MG63 (cell line): ENCODE measurements at regions not wholly inside any gene's neighbourhood (a gene's known extent, or its start where the extent isn't known, plus 50 kb on each side); places are given as distances from the start of the nearest gene placed in this dataset.
"Not testable (repeated sequence)": the region's sequence is repeated elsewhere in the genome, so short reads cannot be mapped to it uniquely, and the experiment has no call there.

Source experiments
- DNase-seq: peaks from one replicate; pipeline ENCODE4 v3.0.0-alpha.2; 2020
- H3K27me3 ChIP-seq: fragments of 250-450 bp; sonication (Bioruptor Pico); 2 replicates; pipeline ENCODE4 v1.5.1; 2020; ENCODE audit warnings: mild to moderate bottlenecking, moderate library complexity
- H3K36me3 ChIP-seq: fragments of 250-450 bp; sonication (Bioruptor Pico); 2 replicates; pipeline ENCODE4 v1.5.1; 2020; ENCODE audit warnings: mild to moderate bottlenecking, moderate library complexity
- H3K4me3 ChIP-seq: fragments of 250-450 bp; sonication (Bioruptor Pico); 2 replicates; pipeline ENCODE4 v1.5.1; 2020; ENCODE audit warnings: mild to moderate bottlenecking, moderate library complexity
- H3K9me3 ChIP-seq: fragments of 250-450 bp; sonication (Bioruptor Pico); 2 replicates; pipeline ENCODE4 v1.5.1; 2020; ENCODE audit warnings: mild to moderate bottlenecking, moderate library complexity

DNA sequence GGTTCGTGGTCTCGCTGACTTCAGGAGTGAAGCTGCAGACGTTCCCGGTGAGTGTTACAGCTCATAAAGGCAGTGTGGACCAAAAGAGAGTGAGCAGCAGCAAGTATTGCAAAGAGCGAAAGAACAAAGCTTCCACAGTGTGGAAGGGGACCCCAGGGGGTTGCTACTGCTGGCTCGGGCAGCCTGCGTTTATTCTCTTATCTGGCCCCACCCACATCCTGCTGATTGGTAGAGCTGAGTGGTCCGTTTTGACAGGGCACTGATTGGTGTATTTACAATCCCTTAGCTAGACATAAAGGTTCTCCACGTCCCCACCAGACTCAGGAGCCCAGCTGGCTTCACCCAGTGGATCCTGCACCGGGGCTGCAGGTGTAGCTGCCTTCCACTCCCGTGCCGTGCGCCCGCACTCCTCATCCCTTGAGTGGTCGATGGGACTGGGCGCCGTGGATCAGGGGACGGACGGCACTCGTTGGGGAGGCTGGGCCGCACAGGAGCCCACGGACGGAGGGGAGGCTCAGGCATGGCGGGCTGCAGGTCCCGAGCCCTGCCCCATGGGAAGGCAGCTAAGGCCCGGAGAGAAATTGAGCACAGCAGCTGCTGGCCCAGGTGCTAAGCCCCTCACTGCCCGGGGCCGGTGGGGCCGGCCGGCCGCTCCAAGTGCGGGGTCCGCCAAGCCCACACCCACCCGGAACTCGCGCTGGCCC, 2661.6 kb upstream of the PCDH20 start:
- H3K4me3 ChIP-seq: peak overlapping the region; percentile 72
- H3K36me3 ChIP-seq, H3K9me3 ChIP-seq, DNase-seq, H3K27me3 ChIP-seq: not testable (repeated sequence)

- no peaks in the 10 kb centered on the region for H3K9me3 ChIP-seq
- H3K36me3 ChIP-seq: peaks cover 5% of the 10 kb centered on the region; the same call in 1 of the 2 replicates
- H3K4me3 ChIP-seq: peak overlapping the region; percentile 72
- H3K27me3 ChIP-seq: no peaks in the 10 kb centered on the region
- DNase-seq: peak; percentile 95
Observed at GRCh38 chr13:64075543-64076271, 2660.1 kb upstream of the PCDH20 start.

GRCh38 chr13:64074971-64075474, 2659.4 kb upstream of the PCDH20 start:
- DNase-seq: peak; percentile 95
- H3K9me3 ChIP-seq: no peaks in the 10 kb centered on the region
- peak overlapping the region; percentile 72 for H3K4me3 ChIP-seq
- H3K36me3 ChIP-seq: peaks cover 5% of the 10 kb centered on the region; the same call in 1 of the 2 replicates
- no peaks in the 10 kb centered on the region for H3K27me3 ChIP-seq

DNA sequence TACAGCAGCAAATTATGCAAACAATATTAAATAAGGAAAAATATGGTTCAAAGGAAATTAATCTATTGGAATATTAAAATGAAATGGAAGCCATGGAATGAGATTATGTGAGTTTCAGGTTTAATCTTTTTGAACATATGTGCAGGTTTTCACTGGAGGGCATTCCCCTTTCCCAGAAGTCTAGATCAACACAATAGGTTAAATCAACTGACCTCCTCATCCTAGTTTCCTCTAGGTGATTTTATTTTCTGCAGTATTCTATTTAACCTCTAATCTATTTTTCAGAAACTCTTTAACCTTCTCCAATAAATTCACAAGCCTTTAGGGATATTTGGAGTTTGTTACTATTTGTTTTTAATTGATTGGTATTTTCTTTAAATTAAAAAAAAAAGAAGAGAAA, 2657.6 kb upstream of the PCDH20 start:
- no peaks in the 10 kb centered on the region for H3K9me3 ChIP-seq
- peak overlapping the region; percentile 27 for H3K4me3 ChIP-seq
- no peaks in the 10 kb centered on the region for H3K27me3 ChIP-seq
- peaks cover 5% of the 10 kb centered on the region; the same call in 1 of the 2 replicates for H3K36me3 ChIP-seq
- no peak for DNase-seq

- Histone ChIP-seq H3K36me3 (peaks cover 5% of the 10 kb centered on the region; the same call in 1 of the 2 replicates), H3K9me3 (no peaks in the 10 kb centered on the region), H3K27me3 (no peaks in the 10 kb centered on the region), H3K4me3 (no peak overlapping the region)
- no peak for DNase-seq
Observed at GRCh38 chr13:64071352-64071751, 2655.7 kb upstream of the PCDH20 start.

DNA sequence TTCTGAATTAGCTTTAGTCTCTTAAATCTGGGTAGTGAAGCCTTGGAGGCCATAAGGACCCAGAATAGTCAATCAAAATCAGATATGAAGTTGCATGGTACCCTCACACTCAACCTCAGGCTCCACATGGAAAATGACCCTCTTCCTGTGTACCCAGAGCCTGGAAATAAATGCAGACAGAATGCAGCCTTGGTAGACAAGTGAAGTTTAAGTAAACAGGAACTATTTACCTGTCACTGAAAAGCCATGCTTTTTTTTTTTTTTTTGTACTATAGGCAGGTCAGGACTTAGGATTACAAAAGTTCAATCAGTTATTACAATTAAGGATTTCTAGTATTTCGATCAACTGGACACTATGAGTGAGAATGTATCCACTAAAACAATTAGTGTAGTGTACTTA, 2654.2 kb upstream of the PCDH20 start:
- no peaks in the 10 kb centered on the region for H3K27me3 ChIP-seq
- H3K9me3 ChIP-seq: no peaks in the 10 kb centered on the region
- DNase-seq: no peak
- H3K36me3 ChIP-seq: peaks cover 5% of the 10 kb centered on the region; the same call in 1 of the 2 replicates
- no peak overlapping the region for H3K4me3 ChIP-seq

GRCh38 chr13:64066711-64067110, 2651.1 kb upstream of the PCDH20 start:
- H3K4me3 ChIP-seq: no peak overlapping the region
- no peaks in the 10 kb centered on the region for H3K27me3 ChIP-seq
- peaks cover 2% of the 10 kb centered on the region for H3K36me3 ChIP-seq
- no peak for DNase-seq
- H3K9me3 ChIP-seq: no peaks in the 10 kb centered on the region

DNA sequence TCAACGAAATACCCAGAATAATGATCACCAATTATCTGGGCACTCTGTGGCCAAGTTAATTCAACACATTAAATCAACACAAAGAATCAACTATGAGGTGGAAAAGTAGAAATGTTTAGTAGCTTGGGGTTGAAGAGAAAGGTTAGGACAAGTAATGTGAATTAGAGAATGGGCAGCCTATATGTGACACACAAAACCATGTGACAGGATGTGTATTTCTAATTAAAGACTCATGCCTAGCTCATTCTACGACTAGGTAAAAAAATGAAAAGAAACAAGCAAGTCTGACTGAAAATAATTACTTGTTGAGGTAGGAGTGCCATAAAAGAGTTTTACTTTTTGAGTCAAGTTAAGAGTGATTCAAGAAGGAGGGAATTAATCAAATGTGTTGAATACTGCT, 2646.0 kb upstream of the PCDH20 start:
- Histone ChIP-seq H3K36me3 (peaks cover 2% of the 10 kb centered on the region), H3K9me3 (no peaks in the 10 kb centered on the region), H3K4me3 (no peak overlapping the region), H3K27me3 (no peaks in the 10 kb centered on the region)
- DNase-seq: no peak

- no peak for DNase-seq
Observed at GRCh38 chr13:64057372-64058020, 2641.8 kb upstream of the PCDH20 start.

GRCh38 chr13:64054321-64054720, 2638.7 kb upstream of the PCDH20 start:
- Histone ChIP-seq H3K9me3 (no peaks in the 10 kb centered on the region), H3K4me3 (no peak overlapping the region), H3K36me3 (peaks cover 2% of the 10 kb centered on the region; the same call in 1 of the 2 replicates), H3K27me3 (no peaks in the 10 kb centered on the region)
- DNase-seq: no peak

More at GRCh38 chr13:64057372-64058020, 2641.8 kb upstream of the PCDH20 start:
- Histone ChIP-seq H3K4me3 (no peak overlapping the region), H3K27me3 (no peaks in the 10 kb centered on the region), H3K36me3 (peaks cover 2% of the 10 kb centered on the region; the same call in 1 of the 2 replicates), H3K9me3 (no peaks in the 10 kb centered on the region)

- H3K27me3 ChIP-seq: no peaks in the 10 kb centered on the region
- DNase-seq: no peak
- H3K36me3 ChIP-seq: no peaks in the 10 kb centered on the region
- H3K9me3 ChIP-seq: no peaks in the 10 kb centered on the region
- no peak overlapping the region for H3K4me3 ChIP-seq
Observed at GRCh38 chr13:64052521-64052920, 2636.9 kb upstream of the PCDH20 start.

GRCh38 chr13:64051278-64051677, 2635.6 kb upstream of the PCDH20 start:
- Histone ChIP-seq H3K36me3 (no peaks in the 10 kb centered on the region), H3K4me3 (no peak overlapping the region), H3K9me3 (no peaks in the 10 kb centered on the region), H3K27me3 (no peaks in the 10 kb centered on the region)
- no peak for DNase-seq

GRCh38 chr13:64041296-64041695, 2625.6 kb upstream of the PCDH20 start:
- H3K27me3 ChIP-seq: no peaks in the 10 kb centered on the region
- H3K36me3 ChIP-seq: no peaks in the 10 kb centered on the region
- H3K4me3 ChIP-seq: no peak overlapping the region
- no peaks in the 10 kb centered on the region for H3K9me3 ChIP-seq
- no peak for DNase-seq

- no peaks in the 10 kb centered on the region for H3K36me3 ChIP-seq
- no peaks in the 10 kb centered on the region for H3K9me3 ChIP-seq
- no peak overlapping the region for H3K4me3 ChIP-seq
- no peak for DNase-seq
- H3K27me3 ChIP-seq: no peaks in the 10 kb centered on the region
Observed at GRCh38 chr13:64033921-64034320, 2618.3 kb upstream of the PCDH20 start.

DNA sequence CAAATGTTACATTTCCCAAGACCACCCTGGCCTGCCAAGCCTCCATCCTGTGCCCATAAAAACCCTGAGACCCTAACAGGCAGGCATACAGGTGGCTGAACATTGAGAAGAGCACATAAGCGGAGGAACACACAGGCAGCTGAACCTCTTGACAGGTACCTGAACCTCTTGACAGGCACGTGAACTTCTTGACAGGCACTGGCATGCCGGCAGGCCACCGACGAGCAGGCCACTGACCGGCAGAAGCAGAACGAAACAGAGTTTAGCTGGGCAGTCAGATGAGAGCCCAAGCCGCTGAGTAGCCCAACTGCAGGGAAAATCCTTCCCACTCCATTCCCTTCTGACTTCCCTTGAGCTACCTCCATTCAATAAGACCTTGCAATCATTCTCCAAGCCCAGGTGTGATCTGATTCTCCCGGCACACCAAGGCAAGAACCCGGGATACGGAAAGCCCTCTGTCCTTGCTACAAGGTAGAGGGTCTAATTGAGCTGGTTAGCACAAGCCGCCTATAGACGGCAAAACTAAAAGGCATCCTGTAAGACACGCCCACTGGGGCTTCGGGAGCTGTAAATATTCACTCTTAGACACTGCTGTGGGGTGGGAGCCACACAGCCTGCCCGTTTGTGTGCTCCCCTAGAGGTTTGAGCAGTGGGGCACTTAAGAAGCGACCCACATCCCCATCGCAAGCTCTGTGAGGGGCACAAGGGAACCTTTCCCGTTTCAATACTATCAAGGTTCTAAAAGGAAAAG, 2613.9 kb upstream of the PCDH20 start:
- no peak overlapping the region for H3K4me3 ChIP-seq
- DNase-seq: no peak

DNA sequence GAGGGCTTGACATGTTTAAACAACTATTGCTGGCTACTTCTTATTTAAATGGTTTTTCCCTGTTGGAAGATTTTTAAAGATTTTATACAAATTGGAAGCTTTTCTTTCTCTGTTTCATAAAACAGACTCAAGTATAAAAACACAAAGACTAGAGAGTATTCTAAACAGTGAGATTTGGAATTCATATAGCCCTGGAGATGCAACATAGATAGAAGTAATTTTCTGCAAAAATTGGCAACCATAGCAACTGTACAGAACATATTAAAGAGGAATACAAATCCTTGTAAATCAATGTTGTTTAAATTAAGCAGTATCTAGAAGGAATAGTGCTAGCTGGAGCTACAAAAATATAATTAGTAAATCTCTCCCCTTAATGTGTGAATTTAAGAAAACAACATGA, 2612.9 kb upstream of the PCDH20 start:
- DNase-seq: no peak
- Histone ChIP-seq H3K4me3 (no peak overlapping the region), H3K36me3 (no peaks in the 10 kb centered on the region; the same call in 1 of the 2 replicates), H3K27me3 (no peaks in the 10 kb centered on the region), H3K9me3 (no peaks in the 10 kb centered on the region)

More for the DNA sequence above, 2613.9 kb upstream of the PCDH20 start:
- no peaks in the 10 kb centered on the region; the same call in 1 of the 2 replicates for H3K36me3 ChIP-seq
- no peaks in the 10 kb centered on the region for H3K27me3 ChIP-seq
- H3K9me3 ChIP-seq: no peaks in the 10 kb centered on the region
